K562 (cell line): ENCODE measurements at regions not wholly inside any gene's neighbourhood (a gene's known extent, or its start where the extent isn't known, plus 50 kb on each side); places are given as distances from the start of the nearest gene placed in this dataset.

Experiments used
- ATAC-seq: fragments of 200-7000 bp; cut with Tn5 transposase; 3 replicates; pipeline ENCODE4 v1.9.1; 2020; ENCODE audit warnings: moderate library complexity
- BruUV-seq: library from RNA; stranded (reverse); fragments of 400-500 nt; replicated peaks from 2 replicates; lab custom pipeline; 2021; lab: Mats Ljungman, UMichigan
- CTCF ChIA-PET: fragments of 300-600 bp; formaldehyde crosslinking; extraction: SDS; loops from one replicate; lab custom pipeline; 2021; ENCODE audit warnings: low intra/inter-chr PET ratio; lab: Yijun Ruan, JAX
- POLR2A ChIA-PET: fragments of 300-600, 350-650 bp; sonication (Branson Sonifier 250); formaldehyde crosslinking; extraction: SDS; loops from one replicate; lab custom pipeline; 2021; ENCODE audit warnings: antibody characterized with exemption, inconsistent platforms; lab: Yijun Ruan, JAX
- DNase-seq, 4 experiments: peaks; one replicate each; pipeline versions ENCODE4 v3.0.0 to v3.0.0-alpha.2; 2011 to 2018; ENCODE audit warnings: low spot score in 3 of 4, mixed read lengths in 3 of 4; ENCODE audit errors: extremely low read depth in 1 of 4
- FAIRE-seq: peaks from 2 replicates; lab custom pipeline; 2011; peaks lifted over from hg19 to GRCh38; lab: Jason Lieb, UNC
- H2AFZ ChIP-seq: 2 replicates; pipeline ENCODE4 v1.6.0; 2011; ENCODE audit warnings: low read depth, low read length, control low read depth, inconsistent platforms
- H3K27ac ChIP-seq: fragments of 200-600 bp; 3 replicates; pipeline ENCODE4 v1.8.0; 2011; ENCODE audit warnings: low read depth, mild to moderate bottlenecking, control low read depth, inconsistent platforms, low read length, moderate library complexity, mixed read lengths; ENCODE audit errors: extremely low read depth
- H3K27me3 ChIP-seq, 2 experiments: fragments of 300-600 bp in 1 of 2; 2 replicates in 1 of 2; 3 replicates in 1 of 2; pipeline versions ENCODE4 v1.6.0 to v1.8.0; 2011; ENCODE audit warnings: inconsistent platforms in 2 of 2, low read length in 2 of 2, mild to moderate bottlenecking in 1 of 2, mixed read lengths in 1 of 2, moderate library complexity in 1 of 2; ENCODE audit not compliant: control insufficient read depth in 2 of 2, insufficient read depth in 2 of 2
- H3K36me3 ChIP-seq: fragments of 300-600 bp; 3 replicates; pipeline ENCODE4 v1.8.0; 2011; ENCODE audit warnings: mild to moderate bottlenecking, low read length, inconsistent platforms; ENCODE audit not compliant: control insufficient read depth, insufficient read depth
- H3K4me1 ChIP-seq, 2 experiments: fragments of 200-600 bp in 1 of 2; replicated peaks in 1 of 2; 2 replicates in 1 of 2; 3 replicates in 1 of 2; pipeline versions ENCODE4 v1.5.1 to v1.8.0; 2011; ENCODE audit warnings: inconsistent platforms in 2 of 2, low read length in 2 of 2, mild to moderate bottlenecking in 1 of 2, mixed read lengths in 1 of 2, moderate library complexity in 1 of 2; ENCODE audit not compliant: control insufficient read depth in 2 of 2, insufficient read depth in 2 of 2
- H3K4me2 ChIP-seq: 2 replicates; pipeline ENCODE4 v1.6.1; 2011; ENCODE audit warnings: low read length, control low read depth, inconsistent platforms, mixed read lengths; ENCODE audit not compliant: insufficient read depth
- H3K4me3 ChIP-seq: fragments of 200-600 bp; sonication (generic), shearing (Covaris generic); 2 replicates; pipeline ENCODE4 v1.5.1; 2016; ENCODE audit warnings: control low read depth, inconsistent platforms
- H3K79me2 ChIP-seq: fragments of 200-600 bp; 3 replicates; pipeline ENCODE4 v1.8.0; 2011; ENCODE audit warnings: low read length, inconsistent platforms; ENCODE audit not compliant: control insufficient read depth, insufficient read depth
- H3K9ac ChIP-seq, 2 experiments: 2 replicates each; pipeline versions ENCODE4 v1.6.0 to v1.6.1; 2011; ENCODE audit warnings: low read depth in 2 of 2, low read length in 2 of 2, control low read depth in 1 of 2, inconsistent platforms in 1 of 2, mild to moderate bottlenecking in 1 of 2, mixed read lengths in 1 of 2; ENCODE audit not compliant: insufficient read depth in 1 of 2
- H3K9me1 ChIP-seq: one replicate; pipeline ENCODE4 v1.6.0; 2011; ENCODE audit warnings: inconsistent platforms, mild to moderate bottlenecking, low read length, moderate library complexity; ENCODE audit not compliant: control insufficient read depth, insufficient read depth
- H3K9me3 ChIP-seq: replicated peaks from 2 replicates; pipeline ENCODE4 v1.5.1; 2011; ENCODE audit warnings: low read depth, low read length, inconsistent platforms; ENCODE audit not compliant: control insufficient read depth, insufficient read depth
- H4K20me1 ChIP-seq: replicated peaks from 2 replicates; pipeline ENCODE4 v1.6.1; 2011; ENCODE audit warnings: low read length, inconsistent platforms, mixed read lengths; ENCODE audit not compliant: control insufficient read depth, insufficient read depth
- HCFC1 ChIP-seq: IDR thresholded peaks from 2 replicates; pipeline ENCODE4 v1.6.1; 2012; ENCODE audit warnings: low read depth, low read length, improper control_type of control experiment
- PHF20 ChIP-seq: fragments of 450-650 bp; IDR thresholded peaks from 2 replicates; pipeline ENCODE4 v1.6.1; 2018; ENCODE audit not compliant: partially characterized antibody
- RFX1 ChIP-seq: fragments of 450-650 bp; IDR thresholded peaks from 2 replicates; pipeline ENCODE4 v1.6.1; 2016; ENCODE audit warnings: mild to moderate bottlenecking, moderate library complexity
- ZBTB1 ChIP-seq: sonication (generic); formaldehyde crosslinking; IDR thresholded peaks from 2 replicates; pipeline ENCODE4 v1.8.1; 2023; ENCODE audit warnings: missing genetic modification reagents, low read depth, mild to moderate bottlenecking, borderline replicate concordance
- WGBS: fragments of 100-300 bp; shearing (Covaris generic); methylation state at CpG from one replicate; pipeline ENCODE4 v1.1.6; 2016; ENCODE audit warnings: low coverage, mixed read lengths; ENCODE audit not compliant: insufficient coverage; ENCODE audit errors: missing lambda C conversion rate; 5-methylcytosine and 5-hydroxymethylcytosine counted together
- in situ Hi-C: fragments of 300-500 bp; cut with MboI; formaldehyde crosslinking; loops from 4 replicates; pipeline ENCODE4 v1.15.0; 2018; ENCODE audit warnings: inconsistent platforms, mixed read lengths
- intact Hi-C: fragments of 100-400 bp; cut with micrococcal nuclease; formaldehyde crosslinking; loops from 2 replicates; pipeline ENCODE4 v1.14.2; 2022
- TF ChIP-seq, protein P1 (sequence below): fragments of 450-650 bp; IDR thresholded peaks from 2 replicates; pipeline ENCODE4 v1.6.1; 2014; ENCODE audit warnings: low read depth, mild to moderate bottlenecking, moderate library complexity, borderline replicate concordance
- TF ChIP-seq, protein P2 (sequence below), 2 experiments: fragments of 450-650 bp in 1 of 2; IDR thresholded peaks; 2 replicates each; pipeline ENCODE4 v1.6.1; 2011 to 2017; ENCODE audit warnings: low read depth in 2 of 2, antibody characterized with exemption in 1 of 2, borderline replicate concordance in 1 of 2, low read length in 1 of 2, mild to moderate bottlenecking in 1 of 2, mixed read lengths in 1 of 2; ENCODE audit not compliant: control insufficient read depth in 1 of 2
- TF ChIP-seq, protein P3 (sequence below): sonication (generic); formaldehyde crosslinking; IDR thresholded peaks from 2 replicates; pipeline ENCODE4 v1.8.1; 2023; ENCODE audit warnings: missing genetic modification reagents, mild to moderate bottlenecking, borderline replicate concordance
- TF ChIP-seq, protein P4 (sequence below): sonication (generic); formaldehyde crosslinking; IDR thresholded peaks from 2 replicates; pipeline ENCODE4 v1.9.0; 2022; ENCODE audit warnings: mild to moderate bottlenecking, missing genetic modification reagents

DNA sequence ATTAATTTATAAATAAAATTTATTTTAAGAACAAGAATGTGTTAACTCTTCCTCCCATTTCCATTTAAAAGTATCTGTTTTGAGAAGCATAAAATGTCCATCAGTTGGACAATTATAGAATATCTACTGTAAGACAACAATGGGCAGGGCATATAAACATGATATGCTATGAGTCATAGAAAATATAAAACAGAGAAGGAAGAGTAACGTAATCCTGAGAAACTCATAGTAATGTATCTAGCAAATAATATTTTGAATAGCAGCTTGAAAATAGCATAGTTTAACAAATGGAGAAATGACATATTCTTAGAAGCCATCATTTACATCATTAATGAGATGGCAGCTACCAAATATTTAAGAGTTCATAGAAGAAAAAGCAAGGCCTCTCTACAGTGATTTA is 820.3 kb upstream of the PCDH10 start:
- no peaks in the 10 kb centered on the region for H3K36me3 ChIP-seq
- H3K9ac ChIP-seq = no peak overlapping the region
- H3K27ac ChIP-seq = no peak overlapping the region
- TF ChIP-seq, protein P1, sequence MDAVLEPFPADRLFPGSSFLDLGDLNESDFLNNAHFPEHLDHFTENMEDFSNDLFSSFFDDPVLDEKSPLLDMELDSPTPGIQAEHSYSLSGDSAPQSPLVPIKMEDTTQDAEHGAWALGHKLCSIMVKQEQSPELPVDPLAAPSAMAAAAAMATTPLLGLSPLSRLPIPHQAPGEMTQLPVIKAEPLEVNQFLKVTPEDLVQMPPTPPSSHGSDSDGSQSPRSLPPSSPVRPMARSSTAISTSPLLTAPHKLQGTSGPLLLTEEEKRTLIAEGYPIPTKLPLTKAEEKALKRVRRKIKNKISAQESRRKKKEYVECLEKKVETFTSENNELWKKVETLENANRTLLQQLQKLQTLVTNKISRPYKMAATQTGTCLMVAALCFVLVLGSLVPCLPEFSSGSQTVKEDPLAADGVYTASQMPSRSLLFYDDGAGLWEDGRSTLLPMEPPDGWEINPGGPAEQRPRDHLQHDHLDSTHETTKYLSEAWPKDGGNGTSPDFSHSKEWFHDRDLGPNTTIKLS = no peak
- no peak for TF ChIP-seq PHF20
- TF ChIP-seq RFX1 = no peak
- TF ChIP-seq HCFC1 = no peak
- TF ChIP-seq ZBTB1 (CRISPR knock-in tag) = no peak
- TF ChIP-seq, protein P2, sequence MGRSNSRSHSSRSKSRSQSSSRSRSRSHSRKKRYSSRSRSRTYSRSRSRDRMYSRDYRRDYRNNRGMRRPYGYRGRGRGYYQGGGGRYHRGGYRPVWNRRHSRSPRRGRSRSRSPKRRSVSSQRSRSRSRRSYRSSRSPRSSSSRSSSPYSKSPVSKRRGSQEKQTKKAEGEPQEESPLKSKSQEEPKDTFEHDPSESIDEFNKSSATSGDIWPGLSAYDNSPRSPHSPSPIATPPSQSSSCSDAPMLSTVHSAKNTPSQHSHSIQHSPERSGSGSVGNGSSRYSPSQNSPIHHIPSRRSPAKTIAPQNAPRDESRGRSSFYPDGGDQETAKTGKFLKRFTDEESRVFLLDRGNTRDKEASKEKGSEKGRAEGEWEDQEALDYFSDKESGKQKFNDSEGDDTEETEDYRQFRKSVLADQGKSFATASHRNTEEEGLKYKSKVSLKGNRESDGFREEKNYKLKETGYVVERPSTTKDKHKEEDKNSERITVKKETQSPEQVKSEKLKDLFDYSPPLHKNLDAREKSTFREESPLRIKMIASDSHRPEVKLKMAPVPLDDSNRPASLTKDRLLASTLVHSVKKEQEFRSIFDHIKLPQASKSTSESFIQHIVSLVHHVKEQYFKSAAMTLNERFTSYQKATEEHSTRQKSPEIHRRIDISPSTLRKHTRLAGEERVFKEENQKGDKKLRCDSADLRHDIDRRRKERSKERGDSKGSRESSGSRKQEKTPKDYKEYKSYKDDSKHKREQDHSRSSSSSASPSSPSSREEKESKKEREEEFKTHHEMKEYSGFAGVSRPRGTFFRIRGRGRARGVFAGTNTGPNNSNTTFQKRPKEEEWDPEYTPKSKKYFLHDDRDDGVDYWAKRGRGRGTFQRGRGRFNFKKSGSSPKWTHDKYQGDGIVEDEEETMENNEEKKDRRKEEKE (IDR thresholded peaks at IDR 0.05; ENCODE audit: borderline replicate concordance in 1 of 2, control insufficient read depth in 1 of 2, low read depth in 2 of 2, low read length in 1 of 2) = no peak
- TF ChIP-seq, protein P3, sequence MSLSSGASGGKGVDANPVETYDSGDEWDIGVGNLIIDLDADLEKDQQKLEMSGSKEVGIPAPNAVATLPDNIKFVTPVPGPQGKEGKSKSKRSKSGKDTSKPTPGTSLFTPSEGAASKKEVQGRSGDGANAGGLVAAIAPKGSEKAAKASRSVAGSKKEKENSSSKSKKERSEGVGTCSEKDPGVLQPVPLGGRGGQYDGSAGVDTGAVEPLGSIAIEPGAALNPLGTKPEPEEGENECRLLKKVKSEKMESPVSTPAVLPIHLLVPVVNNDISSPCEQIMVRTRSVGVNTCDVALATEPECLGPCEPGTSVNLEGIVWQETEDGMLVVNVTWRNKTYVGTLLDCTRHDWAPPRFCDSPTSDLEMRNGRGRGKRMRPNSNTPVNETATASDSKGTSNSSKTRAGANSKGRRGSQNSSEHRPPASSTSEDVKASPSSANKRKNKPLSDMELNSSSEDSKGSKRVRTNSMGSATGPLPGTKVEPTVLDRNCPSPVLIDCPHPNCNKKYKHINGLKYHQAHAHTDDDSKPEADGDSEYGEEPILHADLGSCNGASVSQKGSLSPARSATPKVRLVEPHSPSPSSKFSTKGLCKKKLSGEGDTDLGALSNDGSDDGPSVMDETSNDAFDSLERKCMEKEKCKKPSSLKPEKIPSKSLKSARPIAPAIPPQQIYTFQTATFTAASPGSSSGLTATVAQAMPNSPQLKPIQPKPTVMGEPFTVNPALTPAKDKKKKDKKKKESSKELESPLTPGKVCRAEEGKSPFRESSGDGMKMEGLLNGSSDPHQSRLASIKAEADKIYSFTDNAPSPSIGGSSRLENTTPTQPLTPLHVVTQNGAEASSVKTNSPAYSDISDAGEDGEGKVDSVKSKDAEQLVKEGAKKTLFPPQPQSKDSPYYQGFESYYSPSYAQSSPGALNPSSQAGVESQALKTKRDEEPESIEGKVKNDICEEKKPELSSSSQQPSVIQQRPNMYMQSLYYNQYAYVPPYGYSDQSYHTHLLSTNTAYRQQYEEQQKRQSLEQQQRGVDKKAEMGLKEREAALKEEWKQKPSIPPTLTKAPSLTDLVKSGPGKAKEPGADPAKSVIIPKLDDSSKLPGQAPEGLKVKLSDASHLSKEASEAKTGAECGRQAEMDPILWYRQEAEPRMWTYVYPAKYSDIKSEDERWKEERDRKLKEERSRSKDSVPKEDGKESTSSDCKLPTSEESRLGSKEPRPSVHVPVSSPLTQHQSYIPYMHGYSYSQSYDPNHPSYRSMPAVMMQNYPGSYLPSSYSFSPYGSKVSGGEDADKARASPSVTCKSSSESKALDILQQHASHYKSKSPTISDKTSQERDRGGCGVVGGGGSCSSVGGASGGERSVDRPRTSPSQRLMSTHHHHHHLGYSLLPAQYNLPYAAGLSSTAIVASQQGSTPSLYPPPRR (CRISPR knock-in tag) = no peak
- TF ChIP-seq, protein P4, sequence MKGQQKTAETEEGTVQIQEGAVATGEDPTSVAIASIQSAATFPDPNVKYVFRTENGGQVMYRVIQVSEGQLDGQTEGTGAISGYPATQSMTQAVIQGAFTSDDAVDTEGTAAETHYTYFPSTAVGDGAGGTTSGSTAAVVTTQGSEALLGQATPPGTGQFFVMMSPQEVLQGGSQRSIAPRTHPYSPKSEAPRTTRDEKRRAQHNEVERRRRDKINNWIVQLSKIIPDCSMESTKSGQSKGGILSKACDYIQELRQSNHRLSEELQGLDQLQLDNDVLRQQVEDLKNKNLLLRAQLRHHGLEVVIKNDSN (CRISPR knock-in tag) = no peak
- intact Hi-C loops (no loop called here), in situ Hi-C loops (no loop called here)
- no peaks in the 10 kb centered on the region for H3K79me2 ChIP-seq
- no peaks in the 10 kb centered on the region for H3K27me3 ChIP-seq
- H3K4me1 ChIP-seq = no peaks in the 10 kb centered on the region
- DNase-seq (no peak), FAIRE-seq (no peak), ATAC-seq (no peak)
- CTCF ChIA-PET = no interaction called here
- no peaks in the 10 kb centered on the region for H3K9me3 ChIP-seq
- H3K4me2 ChIP-seq = no peak overlapping the region
- POLR2A ChIA-PET = no interaction called here
- BruUV-seq = no TSS peak
- H2AFZ ChIP-seq = no peak overlapping the region
- H3K4me3 ChIP-seq = no peak overlapping the region
- 0% methylated on average over 1 of the region's 1 CpG for WGBS
- H4K20me1 ChIP-seq = no peaks in the 10 kb centered on the region
- H3K9me1 ChIP-seq = no peaks in the 10 kb centered on the region
